Astrocyte (in vitro differentiated cells and primary cell): ENCODE measurements at regions not wholly inside any gene's neighbourhood (a gene's known extent, or its start where the extent isn't known, plus 50 kb on each side); places are given as distances from the start of the nearest gene placed in this dataset.

Source experiments
- DNase-seq: peaks from one replicate; pipeline ENCODE4 v3.0.0-alpha.2; 2010; ENCODE audit warnings: low read depth
- FAIRE-seq: peaks from 2 replicates; lab custom pipeline; 2011; peaks lifted over from hg19 to GRCh38; lab: Jason Lieb, UNC
- H2AFZ ChIP-seq: 2 replicates; pipeline ENCODE4 v1.6.0; 2012; ENCODE audit warnings: low read depth, low read length, inconsistent platforms
- H3K27ac ChIP-seq: 2 replicates; pipeline ENCODE4 v1.5.1; 2011; ENCODE audit warnings: low read depth, low read length, inconsistent platforms
- H3K27me3 ChIP-seq: 2 replicates; pipeline ENCODE4 v1.6.0; 2011; ENCODE audit warnings: low read length, inconsistent platforms; ENCODE audit not compliant: insufficient read depth
- H3K36me3 ChIP-seq: 2 replicates; pipeline ENCODE4 v1.5.1; 2011; ENCODE audit warnings: low read length, inconsistent platforms; ENCODE audit not compliant: insufficient read depth
- H3K4me1 ChIP-seq: 2 replicates; pipeline ENCODE4 v1.5.1; 2011; ENCODE audit warnings: low read length, inconsistent platforms; ENCODE audit not compliant: insufficient read depth
- H3K4me2 ChIP-seq: 2 replicates; pipeline ENCODE4 v1.6.0; 2012; ENCODE audit warnings: low read length, inconsistent platforms
- H3K4me3 ChIP-seq: 2 replicates; pipeline ENCODE4 v1.5.1; 2011; ENCODE audit warnings: low read depth, mild to moderate bottlenecking, low read length, inconsistent platforms; ENCODE audit not compliant: insufficient read depth
- H3K79me2 ChIP-seq: 2 replicates; pipeline ENCODE4 v1.6.0; 2012; ENCODE audit warnings: mild to moderate bottlenecking, low read length, inconsistent platforms; ENCODE audit not compliant: insufficient read depth
- H3K9ac ChIP-seq: 2 replicates; pipeline ENCODE4 v1.6.0; 2012; ENCODE audit warnings: mild to moderate bottlenecking, low read length, inconsistent platforms
- H3K9me3 ChIP-seq: 2 replicates; pipeline ENCODE4 v1.5.1; 2012; ENCODE audit warnings: low read depth, mild to moderate bottlenecking, low read length, inconsistent platforms; ENCODE audit not compliant: insufficient read depth
- H4K20me1 ChIP-seq: 2 replicates; pipeline ENCODE4 v1.6.0; 2012; ENCODE audit warnings: low read length, inconsistent platforms; ENCODE audit not compliant: insufficient read depth
- H3K27ac Mint-ChIP-seq: one replicate; pipeline ENCODE4 v1.8.0; 2021; ENCODE audit warnings: mild to moderate bottlenecking, mixed read lengths; ENCODE audit not compliant: unreplicated experiment
- H3K27me3 Mint-ChIP-seq: one replicate; pipeline ENCODE4 v1.8.0; 2021; ENCODE audit warnings: low read depth, mixed read lengths; ENCODE audit not compliant: unreplicated experiment
- H3K36me3 Mint-ChIP-seq: one replicate; pipeline ENCODE4 v1.8.0; 2021; ENCODE audit warnings: low read depth, mixed read lengths; ENCODE audit not compliant: unreplicated experiment
- H3K4me1 Mint-ChIP-seq: one replicate; pipeline ENCODE4 v1.8.0; 2021; ENCODE audit warnings: low read depth, mixed read lengths; ENCODE audit not compliant: unreplicated experiment
- H3K4me3 Mint-ChIP-seq: one replicate; pipeline ENCODE4 v1.8.0; 2021; ENCODE audit warnings: mild to moderate bottlenecking, moderate library complexity, mixed read lengths; ENCODE audit not compliant: unreplicated experiment
- H3K9me3 Mint-ChIP-seq: one replicate; pipeline ENCODE4 v1.8.0; 2021; ENCODE audit warnings: mild to moderate bottlenecking, mixed read lengths; ENCODE audit not compliant: unreplicated experiment
- CTCF ChIP-seq: IDR thresholded peaks from 2 replicates; pipeline ENCODE4 v1.5.1; 2011; ENCODE audit warnings: low read depth, mild to moderate bottlenecking, inconsistent platforms, low read length, moderate library complexity; ENCODE audit not compliant: insufficient read depth
- EZH2 ChIP-seq: IDR thresholded peaks from 2 replicates; pipeline ENCODE4 v1.6.1; 2012; ENCODE audit warnings: mild to moderate bottlenecking, low read length, inconsistent platforms; ENCODE audit not compliant: insufficient read depth

GRCh38 chr14:82635915-82636314 lies 1102.3 kb upstream of the SEL1L start:
- DNase-seq (no peak), FAIRE-seq (no peak)
- no peaks in the 10 kb centered on the region for H3K27me3 Mint-ChIP-seq
- H3K27ac Mint-ChIP-seq: no peak overlapping the region
- no peak overlapping the region for H2AFZ ChIP-seq
- no peaks in the 10 kb centered on the region for H3K4me1 ChIP-seq
- no peaks in the 10 kb centered on the region for H4K20me1 ChIP-seq
- no peaks in the 10 kb centered on the region for H3K4me1 Mint-ChIP-seq
- no peak overlapping the region for H3K4me3 Mint-ChIP-seq
- H3K9ac ChIP-seq: no peak overlapping the region
- TF ChIP-seq EZH2 (no peak), CTCF (no peak)
- H3K36me3 ChIP-seq: no peaks in the 10 kb centered on the region
- H3K27ac ChIP-seq: no peak overlapping the region
- H3K36me3 Mint-ChIP-seq: no peaks in the 10 kb centered on the region
- peaks cover under 1% of the 10 kb centered on the region for H3K9me3 ChIP-seq
- no peak overlapping the region for H3K4me3 ChIP-seq
- no peaks in the 10 kb centered on the region for H3K79me2 ChIP-seq
- H3K27me3 ChIP-seq: no peaks in the 10 kb centered on the region
- H3K4me2 ChIP-seq: no peak overlapping the region
- H3K9me3 Mint-ChIP-seq: peaks cover 5% of the 10 kb centered on the region

GRCh38 chr14:82636426-82636825 lies 1102.8 kb upstream of the SEL1L start:
- Mint-ChIP-seq H3K27ac (no peak overlapping the region), H3K4me1 (no peaks in the 10 kb centered on the region), H3K4me3 (no peak overlapping the region), H3K27me3 (no peaks in the 10 kb centered on the region), H3K9me3 (peaks cover 3% of the 10 kb centered on the region), H3K36me3 (no peaks in the 10 kb centered on the region)
- H3K27ac ChIP-seq: no peak overlapping the region
- H3K27me3 ChIP-seq: no peaks in the 10 kb centered on the region
- H3K4me3 ChIP-seq: no peak overlapping the region
- H3K4me1 ChIP-seq: no peaks in the 10 kb centered on the region
- H2AFZ ChIP-seq: no peak overlapping the region
- FAIRE-seq (no peak), DNase-seq (no peak)
- no peak for TF ChIP-seq EZH2
- no peak for TF ChIP-seq CTCF
- no peaks in the 10 kb centered on the region for H3K36me3 ChIP-seq
- no peaks in the 10 kb centered on the region for H4K20me1 ChIP-seq
- H3K9me3 ChIP-seq: no peaks in the 10 kb centered on the region
- no peak overlapping the region for H3K9ac ChIP-seq
- no peak overlapping the region for H3K4me2 ChIP-seq
- no peaks in the 10 kb centered on the region for H3K79me2 ChIP-seq

GRCh38 chr14:82641050-82641540 lies 1107.4 kb upstream of the SEL1L start:
- H4K20me1 ChIP-seq: no peaks in the 10 kb centered on the region
- H3K27ac ChIP-seq: no peak overlapping the region
- H3K27me3 Mint-ChIP-seq: no peaks in the 10 kb centered on the region
- no peak overlapping the region for H3K4me3 ChIP-seq
- no peaks in the 10 kb centered on the region for H3K4me1 ChIP-seq
- no peaks in the 10 kb centered on the region for H3K36me3 ChIP-seq
- H3K27ac Mint-ChIP-seq: no peak overlapping the region
- no peak overlapping the region for H3K4me3 Mint-ChIP-seq
- DNase-seq: no peak
- H3K9ac ChIP-seq: no peak overlapping the region
- no peak overlapping the region for H3K4me2 ChIP-seq
- no peaks in the 10 kb centered on the region for H3K79me2 ChIP-seq
- H3K36me3 Mint-ChIP-seq: no peaks in the 10 kb centered on the region
- FAIRE-seq: no peak
- no peak overlapping the region for H2AFZ ChIP-seq
- no peak for TF ChIP-seq EZH2
- TF ChIP-seq CTCF: no peak
- no peaks in the 10 kb centered on the region for H3K27me3 ChIP-seq
- H3K4me1 Mint-ChIP-seq: no peaks in the 10 kb centered on the region
- no peaks in the 10 kb centered on the region for H3K9me3 ChIP-seq
- no peaks in the 10 kb centered on the region for H3K9me3 Mint-ChIP-seq
